GM12874 (cell line): ENCODE measurements at regions not wholly inside any gene's neighbourhood (a gene's known extent, or its start where the extent isn't known, plus 50 kb on each side); places are given as distances from the start of the nearest gene placed in this dataset.

Experiments used
- TF ChIP-seq, protein P1 (sequence below): IDR thresholded peaks from 2 replicates; pipeline ENCODE4 v1.5.1; 2011; ENCODE audit warnings: low read depth, mild to moderate bottlenecking, control low read depth, low read length, moderate library complexity; ENCODE audit not compliant: insufficient read depth

GRCh38 chr5:124962735-124963134, 216.3 kb upstream of the ZNF608 start:
- TF ChIP-seq, protein P1, sequence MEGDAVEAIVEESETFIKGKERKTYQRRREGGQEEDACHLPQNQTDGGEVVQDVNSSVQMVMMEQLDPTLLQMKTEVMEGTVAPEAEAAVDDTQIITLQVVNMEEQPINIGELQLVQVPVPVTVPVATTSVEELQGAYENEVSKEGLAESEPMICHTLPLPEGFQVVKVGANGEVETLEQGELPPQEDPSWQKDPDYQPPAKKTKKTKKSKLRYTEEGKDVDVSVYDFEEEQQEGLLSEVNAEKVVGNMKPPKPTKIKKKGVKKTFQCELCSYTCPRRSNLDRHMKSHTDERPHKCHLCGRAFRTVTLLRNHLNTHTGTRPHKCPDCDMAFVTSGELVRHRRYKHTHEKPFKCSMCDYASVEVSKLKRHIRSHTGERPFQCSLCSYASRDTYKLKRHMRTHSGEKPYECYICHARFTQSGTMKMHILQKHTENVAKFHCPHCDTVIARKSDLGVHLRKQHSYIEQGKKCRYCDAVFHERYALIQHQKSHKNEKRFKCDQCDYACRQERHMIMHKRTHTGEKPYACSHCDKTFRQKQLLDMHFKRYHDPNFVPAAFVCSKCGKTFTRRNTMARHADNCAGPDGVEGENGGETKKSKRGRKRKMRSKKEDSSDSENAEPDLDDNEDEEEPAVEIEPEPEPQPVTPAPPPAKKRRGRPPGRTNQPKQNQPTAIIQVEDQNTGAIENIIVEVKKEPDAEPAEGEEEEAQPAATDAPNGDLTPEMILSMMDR: no peak

GRCh38 chr5:124963236-124963919, 216.9 kb upstream of the ZNF608 start:
- TF ChIP-seq, protein P1: no peak

DNA sequence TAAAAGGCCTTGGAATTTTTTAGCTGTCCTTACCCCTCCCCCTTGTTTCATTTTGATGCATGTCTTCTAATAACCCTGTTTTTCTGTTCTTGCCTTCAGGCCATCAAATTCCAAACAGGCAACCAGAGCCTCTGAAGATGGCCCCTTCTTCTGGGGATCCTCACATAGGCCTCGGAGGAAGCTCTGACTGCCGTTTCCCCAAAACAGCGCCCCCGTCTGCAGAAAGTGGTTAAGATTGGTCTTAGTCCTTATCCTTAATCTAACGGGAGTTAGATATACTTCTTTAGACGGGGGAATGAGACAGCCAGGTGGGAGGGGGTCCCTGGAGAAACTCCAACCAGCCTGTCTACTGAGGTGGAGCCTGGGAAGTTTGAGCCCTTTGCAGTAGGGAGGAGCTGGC, 226.3 kb upstream of the ZNF608 start:
- TF ChIP-seq, protein P1: no peak

GRCh38 chr5:124973661-124974060, 227.2 kb upstream of the ZNF608 start:
- TF ChIP-seq, protein P1: no peak

DNA sequence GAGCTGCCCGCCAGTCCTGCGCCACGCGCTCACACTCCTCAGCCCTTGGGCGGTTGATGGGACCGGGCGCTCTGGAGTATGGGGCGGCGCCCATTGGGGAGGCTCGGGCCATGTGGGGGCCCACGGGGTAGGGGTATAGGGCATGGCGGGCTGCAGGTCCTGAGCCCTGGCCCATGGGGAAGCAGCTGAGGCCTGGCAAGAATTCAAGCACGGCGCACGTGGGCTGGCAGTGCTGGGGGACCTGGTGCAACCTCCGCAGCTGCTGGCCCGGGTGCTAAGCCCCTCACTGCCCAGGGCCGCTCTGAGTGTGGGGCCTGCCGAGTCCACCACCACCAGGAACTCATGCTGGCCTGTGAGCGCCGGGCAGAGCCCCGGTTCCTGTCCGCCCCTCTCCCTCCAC, 229.6 kb upstream of the ZNF608 start:
- TF ChIP-seq, protein P1: no peak

DNA sequence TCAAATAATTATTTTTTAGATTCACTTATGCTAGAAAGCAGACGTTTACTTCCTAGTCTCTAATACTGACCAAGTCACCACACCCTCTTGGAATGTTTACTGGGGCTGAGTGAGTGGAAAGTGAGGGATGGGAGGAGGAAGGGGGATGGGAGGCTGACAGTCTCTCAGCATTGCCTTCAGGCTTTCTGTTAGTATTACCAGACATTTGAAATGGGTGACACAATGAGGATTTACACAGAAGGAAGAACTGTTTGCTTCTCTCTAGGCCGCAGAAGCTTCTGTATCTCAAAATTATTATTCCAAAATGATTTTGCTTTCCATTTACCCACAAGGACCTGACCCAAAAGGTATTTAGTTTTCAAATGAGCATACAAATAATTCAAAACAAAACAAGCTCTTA, 232.8 kb upstream of the ZNF608 start:
- TF ChIP-seq, protein P1: no peak

DNA sequence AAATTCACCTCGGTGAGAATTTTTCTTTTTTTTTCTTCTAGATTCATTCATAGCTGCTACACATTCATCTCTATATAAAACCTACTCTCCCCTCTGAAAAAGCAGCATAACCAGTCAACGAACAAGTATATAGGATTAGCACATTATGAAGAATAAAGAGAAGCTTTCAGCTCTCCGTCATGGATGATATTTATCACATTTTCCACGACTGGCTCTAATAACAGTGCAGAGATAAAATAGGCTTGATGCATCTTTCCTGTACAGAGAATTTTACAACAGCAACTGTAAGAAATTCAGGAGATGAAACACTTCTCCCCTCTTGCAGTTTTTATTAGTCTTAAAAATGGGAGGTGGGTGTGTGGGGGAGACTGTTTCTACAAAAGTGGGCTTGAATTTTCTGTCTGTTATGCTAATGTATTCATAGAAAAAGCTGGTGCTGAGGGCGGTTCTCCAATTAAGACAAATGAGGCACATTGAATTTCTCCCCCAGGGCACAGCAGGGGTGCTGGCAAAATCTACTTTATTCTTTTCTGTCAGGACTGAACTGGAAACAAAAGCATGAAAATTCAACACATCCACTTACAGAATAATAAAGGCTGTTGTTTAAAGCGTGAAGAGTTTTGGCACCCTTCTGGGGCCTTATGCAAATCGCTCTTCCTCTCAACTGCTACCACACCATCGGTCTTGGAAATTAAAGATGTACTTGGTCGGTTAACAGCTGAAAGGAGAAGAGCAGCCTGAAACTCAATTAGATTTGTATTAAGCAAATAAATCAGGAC, 233.9 kb upstream of the ZNF608 start:
- TF ChIP-seq, protein P1: no peak
